NT2/D1 (cell line): ENCODE measurements at regions not wholly inside any gene's neighbourhood (a gene's known extent, or its start where the extent isn't known, plus 50 kb on each side); places are given as distances from the start of the nearest gene placed in this dataset.

Experiments
- SUZ12 ChIP-seq: IDR thresholded peaks from 2 replicates; pipeline ENCODE4 v1.6.1; 2011; ENCODE audit not compliant: insufficient read length, insufficient read depth; ENCODE audit errors: extremely low read depth
- ZNF274 ChIP-seq: IDR thresholded peaks from 2 replicates; pipeline ENCODE4 v1.6.1; 2011; ENCODE audit warnings: mild to moderate bottlenecking, low read depth, low read length

- TF ChIP-seq ZNF274 (no peak), SUZ12 (no peak)
Measured at GRCh38 chr3:4061195-4061594, 242.0 kb upstream of the SETMAR start.
